Tibial nerve (tissue), 4 donors: ENCODE measurements at regions not wholly inside any gene's neighbourhood (a gene's known extent, or its start where the extent isn't known, plus 50 kb on each side); places are given as distances from the start of the nearest gene placed in this dataset.

Experiments
- EP300 ChIP-seq, 2 donors: sonication (generic); formaldehyde crosslinking; IDR thresholded peaks; one replicate each; pipeline ENCODE4 v1.6.1; 2017; ENCODE audit warnings: antibody characterized with exemption in 2 of 2, mild to moderate bottlenecking in 1 of 2
- TF ChIP-seq, protein P1 (sequence below), 5 experiments: fragments of 200-600 bp in 3 of 5; fragments of 450-650 bp in 2 of 5; sonication (generic) in 3 of 5; IDR thresholded peaks; one replicate each; pipeline ENCODE4 v1.5.1; 2016 to 2019; ENCODE audit warnings: antibody characterized with exemption in 5 of 5, mild to moderate bottlenecking in 3 of 5, moderate library complexity in 2 of 5

GRCh38 chr18:27778925-27779324 is 398.0 kb downstream of the CDH2 start:
- TF ChIP-seq, protein P1, sequence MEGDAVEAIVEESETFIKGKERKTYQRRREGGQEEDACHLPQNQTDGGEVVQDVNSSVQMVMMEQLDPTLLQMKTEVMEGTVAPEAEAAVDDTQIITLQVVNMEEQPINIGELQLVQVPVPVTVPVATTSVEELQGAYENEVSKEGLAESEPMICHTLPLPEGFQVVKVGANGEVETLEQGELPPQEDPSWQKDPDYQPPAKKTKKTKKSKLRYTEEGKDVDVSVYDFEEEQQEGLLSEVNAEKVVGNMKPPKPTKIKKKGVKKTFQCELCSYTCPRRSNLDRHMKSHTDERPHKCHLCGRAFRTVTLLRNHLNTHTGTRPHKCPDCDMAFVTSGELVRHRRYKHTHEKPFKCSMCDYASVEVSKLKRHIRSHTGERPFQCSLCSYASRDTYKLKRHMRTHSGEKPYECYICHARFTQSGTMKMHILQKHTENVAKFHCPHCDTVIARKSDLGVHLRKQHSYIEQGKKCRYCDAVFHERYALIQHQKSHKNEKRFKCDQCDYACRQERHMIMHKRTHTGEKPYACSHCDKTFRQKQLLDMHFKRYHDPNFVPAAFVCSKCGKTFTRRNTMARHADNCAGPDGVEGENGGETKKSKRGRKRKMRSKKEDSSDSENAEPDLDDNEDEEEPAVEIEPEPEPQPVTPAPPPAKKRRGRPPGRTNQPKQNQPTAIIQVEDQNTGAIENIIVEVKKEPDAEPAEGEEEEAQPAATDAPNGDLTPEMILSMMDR (IDR thresholded peaks at IDR 0.05), result no peak
- TF ChIP-seq EP300 (IDR thresholded peaks at IDR 0.05), result no peak
